HG02884 (cell line): ENCODE measurements at regions not wholly inside any gene's neighbourhood (a gene's known extent, or its start where the extent isn't known, plus 50 kb on each side); places are given as distances from the start of the nearest gene placed in this dataset.

Source experiments
- ATAC-seq: cut with Tn5 transposase; IDR thresholded peaks from one replicate; pipeline ENCODE4 v1.9.1; 2021; ENCODE audit warnings: mild to moderate bottlenecking, moderate library complexity; ENCODE audit not compliant: unreplicated experiment

DNA sequence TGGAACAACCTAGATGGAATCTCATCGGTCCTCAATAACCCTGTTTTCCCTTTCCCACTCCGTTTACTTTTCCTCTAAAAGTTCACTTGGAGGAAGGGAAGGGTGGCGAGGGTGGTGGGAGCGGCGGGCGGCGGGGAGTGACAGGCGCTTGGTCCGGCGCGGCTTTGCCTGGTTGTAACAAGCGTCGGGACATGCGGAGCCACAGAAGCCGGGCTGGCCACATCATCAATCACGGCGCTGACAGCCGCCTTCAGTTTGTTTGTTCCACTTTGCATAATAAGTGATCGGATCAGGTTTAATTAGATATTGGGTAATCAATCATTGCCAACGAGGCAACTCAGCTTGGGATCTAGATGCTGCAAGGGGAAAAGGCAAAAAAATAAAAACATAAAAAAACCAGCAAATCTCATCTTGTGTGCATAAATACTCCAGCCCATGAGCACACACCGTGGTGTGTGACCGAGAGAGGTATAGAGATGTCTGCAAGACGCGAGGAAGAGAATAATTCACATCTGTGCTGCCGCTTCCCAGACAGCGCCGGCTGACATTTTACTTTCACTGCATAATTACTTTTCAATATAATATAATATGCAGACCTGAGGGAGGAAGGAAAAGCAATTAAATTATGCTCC lies 396.2 kb upstream of the IRX4 start:
- no peak for ATAC-seq

DNA sequence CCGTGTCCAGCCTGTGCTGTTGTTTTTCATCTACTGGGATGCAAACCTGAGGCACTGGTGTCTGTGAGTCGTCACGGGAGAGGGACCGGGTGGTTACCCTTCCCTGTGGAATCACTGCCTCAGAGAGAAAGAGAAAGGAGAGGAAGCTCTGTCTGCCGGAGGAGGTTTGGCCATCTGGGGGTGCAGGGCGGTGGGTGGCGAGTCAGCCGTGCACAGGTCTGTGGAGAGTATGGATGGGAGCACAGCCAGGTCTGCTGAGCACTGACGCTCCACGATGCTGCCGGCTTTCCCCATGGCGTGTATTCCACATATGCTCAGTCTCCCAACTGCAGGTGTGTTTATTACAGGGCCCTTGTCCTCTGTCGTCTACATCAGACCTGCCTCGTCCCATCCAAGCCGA lies 395.2 kb upstream of the IRX4 start:
- no peak for ATAC-seq

DNA sequence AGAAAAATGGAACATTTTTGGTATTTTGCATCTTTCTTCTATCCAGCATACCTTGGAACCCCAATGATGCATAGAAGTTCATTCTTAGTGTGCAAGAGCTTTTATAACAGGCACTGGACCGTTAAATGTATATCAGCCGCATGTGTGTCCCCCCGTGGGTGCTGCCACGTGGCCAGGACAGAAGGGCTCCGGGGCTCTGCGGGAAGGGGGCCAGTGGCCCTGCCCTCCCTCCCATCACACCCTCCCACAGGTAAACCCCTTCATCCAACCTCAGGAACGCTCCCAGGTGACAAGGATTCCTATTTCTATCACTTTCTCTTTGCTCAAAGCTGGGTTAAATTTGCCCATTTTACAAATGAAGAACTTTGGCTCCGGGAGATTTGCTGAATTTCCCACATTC lies 393.4 kb upstream of the IRX4 start:
- no peak for ATAC-seq

DNA sequence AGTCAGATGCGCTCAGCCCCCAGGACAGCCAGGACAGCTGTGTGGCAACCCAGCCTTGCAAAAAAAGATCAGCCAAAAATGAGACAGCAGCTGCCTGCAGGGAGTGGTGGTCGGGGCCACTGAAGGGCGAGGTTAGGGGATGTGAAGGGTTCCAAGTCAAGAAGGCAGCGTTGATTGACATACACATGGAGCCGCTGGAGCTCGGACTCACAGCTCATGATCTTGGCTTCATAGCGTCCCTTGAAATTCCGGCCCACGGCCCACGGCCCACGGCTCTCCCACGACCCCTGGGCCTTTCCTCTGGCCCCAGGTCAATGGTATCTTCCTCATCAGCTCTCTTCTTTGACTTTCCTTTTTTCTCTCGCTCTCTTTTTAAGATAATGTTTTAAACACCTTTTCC lies 390.0 kb upstream of the IRX4 start:
- no peak for ATAC-seq

DNA sequence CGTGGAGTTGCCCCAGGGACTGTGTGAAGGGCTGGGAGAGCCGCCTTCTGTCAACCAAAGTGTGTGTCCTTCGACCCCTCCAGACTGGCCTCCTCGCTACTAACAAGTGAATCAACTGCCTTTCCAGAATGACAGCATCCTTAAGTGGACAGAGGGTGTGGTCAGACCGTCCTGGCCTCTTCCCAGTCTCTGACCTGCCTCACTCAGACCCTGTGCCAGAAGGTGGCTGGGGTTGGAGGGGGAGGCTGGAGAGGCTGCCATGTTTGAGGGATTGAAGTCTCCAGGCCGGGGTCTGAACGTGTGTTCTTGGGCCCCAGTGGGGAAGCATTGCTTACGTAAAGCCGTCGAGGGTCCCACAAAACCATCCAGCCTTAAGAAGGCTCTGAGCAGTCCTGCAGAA lies 389.3 kb upstream of the IRX4 start:
- no peak for ATAC-seq

DNA sequence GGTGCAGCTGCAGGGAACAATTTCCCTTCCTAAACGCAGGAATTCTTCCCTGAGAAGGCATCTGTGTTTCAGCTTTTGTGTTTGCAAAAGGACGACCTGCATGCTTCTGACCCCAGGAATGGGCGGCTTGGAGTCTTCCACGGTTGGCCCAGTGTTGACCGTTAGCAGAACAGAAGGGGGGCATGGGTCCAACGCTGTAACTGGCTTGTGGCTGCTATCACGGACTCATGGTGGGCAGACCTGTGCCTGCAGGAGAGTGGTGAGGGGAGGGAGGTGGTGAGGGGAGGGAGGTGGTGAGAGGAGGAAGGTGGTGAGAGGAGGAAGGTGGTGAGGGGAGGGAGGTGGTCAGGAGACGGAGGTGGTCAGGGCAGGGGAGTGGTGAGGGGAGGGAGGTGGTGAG lies 388.6 kb upstream of the IRX4 start:
- ATAC-seq, result no peak

DNA sequence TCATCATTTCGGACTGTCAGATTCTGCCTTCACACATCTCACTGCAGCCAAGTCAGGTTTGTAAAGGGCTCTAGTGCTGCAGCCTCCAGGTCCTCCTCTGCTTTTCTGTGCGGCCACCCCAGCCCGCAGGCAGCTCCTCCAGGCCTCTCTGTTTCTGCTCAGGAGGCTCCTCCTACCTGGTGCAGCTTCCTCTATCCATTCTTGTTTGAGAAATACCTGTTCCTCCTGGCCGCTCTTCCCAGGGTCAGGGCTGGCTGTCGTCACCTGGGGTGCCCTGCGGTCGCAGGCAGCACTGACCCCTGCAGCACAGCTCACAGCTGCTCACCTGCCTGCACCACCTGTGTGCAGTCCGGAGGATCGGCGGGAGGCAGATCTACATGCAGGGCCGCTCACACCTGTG lies 387.7 kb upstream of the IRX4 start:
- no peak for ATAC-seq

DNA sequence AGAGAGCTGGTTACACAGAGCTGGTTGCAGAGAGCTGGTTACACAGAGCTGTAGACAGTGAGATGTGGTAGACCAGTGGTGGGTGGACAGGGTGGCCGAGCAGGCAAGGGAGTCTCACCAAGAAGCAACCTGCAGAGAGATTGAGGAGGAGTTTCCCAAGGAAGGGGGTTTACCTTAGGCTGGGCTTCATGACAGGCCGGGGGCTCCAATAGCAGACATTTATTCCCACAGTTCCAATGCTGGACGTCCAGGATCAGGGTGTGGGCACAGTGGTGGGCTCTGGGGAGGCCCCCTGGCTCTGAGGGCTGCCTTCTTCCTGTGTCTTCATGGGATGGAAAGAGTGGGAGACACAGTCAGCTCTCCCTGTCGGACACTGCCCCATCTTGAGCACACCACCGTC lies 386.9 kb upstream of the IRX4 start:
- no peak for ATAC-seq

DNA sequence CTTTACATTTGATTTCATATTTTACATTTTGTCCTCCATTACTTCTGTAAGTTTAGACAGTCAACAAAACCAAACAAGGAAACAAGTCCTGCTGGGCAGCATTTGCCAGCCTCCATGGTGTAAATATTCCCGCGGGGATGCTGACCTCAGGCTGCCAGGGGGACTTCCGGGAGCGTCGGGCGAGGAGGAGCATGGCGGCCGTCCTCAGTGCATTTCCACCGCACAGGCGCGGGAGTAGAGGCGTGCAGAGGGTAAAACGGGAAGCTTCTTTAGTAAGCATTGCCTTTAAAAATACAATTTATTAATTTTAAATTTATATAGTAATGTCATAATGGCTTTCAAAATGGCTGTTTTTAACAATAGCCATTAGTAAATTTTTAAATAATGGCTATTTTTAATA lies 385.3 kb upstream of the IRX4 start:
- ATAC-seq, result no peak

DNA sequence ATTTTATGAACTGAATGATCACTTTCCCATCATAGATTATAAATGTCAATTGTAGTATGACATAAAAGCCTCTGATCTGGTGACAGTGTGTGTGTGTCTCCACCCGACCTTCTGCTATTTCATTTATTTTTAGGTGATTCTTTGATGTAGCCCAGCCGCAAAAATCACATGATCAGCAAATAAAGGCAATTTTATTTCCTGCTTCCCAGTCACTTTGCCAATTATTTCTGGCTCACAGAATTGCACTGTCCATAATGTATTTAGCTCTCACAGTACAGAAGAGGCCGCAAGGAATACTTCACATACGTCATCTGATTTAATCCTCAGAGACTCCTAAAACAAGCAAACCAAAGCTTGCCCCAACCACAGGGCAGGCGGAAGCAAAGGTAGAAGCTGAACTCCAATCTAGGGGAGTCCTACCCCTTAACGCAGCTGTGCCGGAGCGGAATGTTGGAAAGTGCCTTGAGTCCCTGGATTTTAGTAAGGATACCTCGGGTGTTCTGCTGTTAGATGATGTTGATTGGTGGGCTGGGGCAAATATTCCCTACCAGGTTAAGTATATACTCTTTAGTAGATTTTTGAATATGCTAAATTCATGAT lies 384.0 kb upstream of the IRX4 start:
- ATAC-seq, result no peak

DNA sequence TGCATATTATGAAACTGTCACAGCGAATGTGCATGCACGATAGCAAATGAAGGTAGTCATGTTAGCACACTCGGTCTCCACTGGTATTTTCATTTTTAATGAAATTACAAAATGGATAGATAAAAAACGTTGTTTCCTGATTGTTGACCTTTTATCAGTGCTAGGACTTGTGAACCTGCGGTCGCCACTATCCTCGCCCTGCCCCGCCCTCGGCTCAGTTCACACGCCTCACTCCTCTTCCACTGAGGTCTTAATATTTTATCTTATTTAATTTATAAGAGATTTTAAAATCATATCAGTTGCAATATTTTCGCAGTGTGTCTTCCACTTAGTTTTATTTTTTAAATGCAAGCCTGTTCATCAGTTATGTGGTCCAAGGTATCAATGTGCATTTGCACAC lies 382.6 kb upstream of the IRX4 start:
- no peak for ATAC-seq

DNA sequence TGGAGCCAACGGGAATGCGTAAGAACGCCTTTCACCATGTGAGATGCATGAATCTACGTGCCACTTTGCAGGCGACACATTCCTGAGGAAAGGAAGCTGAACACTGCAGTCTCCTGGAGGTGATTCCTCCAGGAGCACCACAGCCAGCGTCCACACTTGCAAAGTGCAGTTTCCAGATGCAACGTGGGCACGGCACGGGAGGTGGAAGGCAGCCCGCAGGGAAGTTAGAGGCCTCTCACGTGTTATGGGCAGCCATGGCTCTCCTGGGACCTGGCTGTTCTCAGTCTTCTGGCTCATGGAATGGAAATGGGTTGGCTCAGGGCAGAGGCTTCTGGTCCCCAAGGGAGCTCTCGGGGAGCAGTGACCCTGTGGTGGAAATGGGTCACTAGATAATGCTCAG lies 381.0 kb upstream of the IRX4 start:
- ATAC-seq, result no peak

DNA sequence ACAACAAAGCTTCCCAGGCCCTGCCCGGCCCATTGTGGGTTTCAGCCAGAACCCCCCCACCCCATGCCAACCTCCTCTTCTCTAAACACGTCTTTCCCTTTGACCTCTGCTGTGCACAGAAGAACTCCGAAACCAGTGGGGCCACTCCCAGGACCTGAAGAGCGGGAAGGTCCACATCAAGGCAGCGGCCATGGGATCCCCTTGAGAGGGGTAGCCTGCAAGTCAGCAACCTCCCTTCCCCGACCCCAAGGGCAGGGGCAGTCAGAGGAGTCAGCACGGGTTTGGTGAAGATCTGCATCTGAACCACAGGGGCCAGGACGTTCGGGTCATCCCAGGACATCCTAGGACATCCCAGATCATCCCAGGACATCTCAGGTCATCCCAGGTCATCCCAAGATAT lies 379.9 kb upstream of the IRX4 start:
- ATAC-seq, result no peak

DNA sequence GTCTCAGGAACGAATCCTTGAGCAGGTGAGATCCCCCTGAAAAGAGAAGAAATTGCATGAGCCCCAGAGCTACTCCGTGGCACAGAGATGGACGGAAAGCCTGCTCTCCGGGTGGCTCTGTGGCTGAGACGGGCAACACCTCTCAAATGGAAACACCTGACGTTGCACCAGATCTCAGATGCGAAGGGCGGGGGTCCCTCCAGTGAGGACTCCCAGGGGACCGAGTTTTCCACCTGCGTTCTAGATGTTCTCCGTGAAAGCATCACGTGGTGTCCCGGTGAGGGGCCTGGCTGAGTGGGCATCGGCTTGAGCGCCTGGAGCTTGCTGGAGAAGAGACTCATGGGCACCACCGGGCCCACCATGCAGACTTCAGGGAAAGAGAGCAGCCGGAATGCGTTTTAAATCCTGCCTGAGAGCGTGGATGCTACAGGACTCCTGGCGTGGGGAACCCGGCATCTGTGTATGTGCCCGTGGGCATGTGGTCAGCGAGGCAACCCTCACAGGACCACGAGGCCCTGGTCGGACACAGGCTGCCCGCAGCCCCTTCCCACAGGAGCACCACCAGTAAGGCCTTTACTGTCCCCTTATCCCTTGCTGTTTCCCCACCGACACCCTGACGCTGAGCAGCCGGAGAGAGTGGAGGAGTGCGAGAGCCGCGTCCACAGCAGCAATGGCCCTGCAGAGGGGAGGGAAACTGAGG lies 378.4 kb upstream of the IRX4 start:
- ATAC-seq, result no peak

DNA sequence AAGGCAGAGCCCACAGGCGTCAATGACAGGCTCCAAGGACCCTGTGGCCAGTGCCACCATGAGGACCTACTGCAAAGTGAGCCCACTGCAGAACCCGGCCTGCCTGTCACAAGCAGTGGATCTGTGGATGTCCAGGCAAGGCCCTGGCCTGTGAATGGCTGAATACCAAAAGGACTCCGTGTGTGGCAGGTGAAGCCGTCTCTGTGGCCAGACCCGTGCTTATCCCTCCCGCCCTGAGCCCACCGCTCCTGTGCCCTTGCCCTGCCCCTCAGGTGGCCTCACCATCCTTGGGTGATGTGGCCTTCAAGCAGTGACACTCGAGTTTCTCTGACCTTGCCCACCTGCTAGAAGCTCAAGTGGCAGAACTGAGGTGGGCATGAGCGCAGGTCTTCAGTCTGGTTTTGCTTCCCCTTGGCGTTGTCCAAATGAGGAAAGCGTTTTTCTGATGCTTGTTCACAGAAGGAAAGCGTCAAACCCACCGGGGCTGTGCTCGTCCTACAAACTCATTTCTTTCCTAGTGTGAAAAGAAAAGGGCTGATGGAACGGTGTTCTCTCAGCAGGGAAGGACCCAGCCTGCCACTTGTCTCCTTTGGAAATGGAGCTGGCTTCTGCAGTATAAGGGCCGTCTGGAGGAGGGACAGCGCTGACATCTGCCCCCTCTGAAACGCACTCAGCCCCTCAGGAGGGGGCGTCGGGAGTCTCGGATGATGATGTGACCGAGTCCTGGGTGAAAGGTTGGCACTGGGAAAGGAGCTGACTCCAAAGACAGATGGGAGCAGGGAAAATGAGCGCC lies 377.7 kb upstream of the IRX4 start:
- no peak for ATAC-seq

DNA sequence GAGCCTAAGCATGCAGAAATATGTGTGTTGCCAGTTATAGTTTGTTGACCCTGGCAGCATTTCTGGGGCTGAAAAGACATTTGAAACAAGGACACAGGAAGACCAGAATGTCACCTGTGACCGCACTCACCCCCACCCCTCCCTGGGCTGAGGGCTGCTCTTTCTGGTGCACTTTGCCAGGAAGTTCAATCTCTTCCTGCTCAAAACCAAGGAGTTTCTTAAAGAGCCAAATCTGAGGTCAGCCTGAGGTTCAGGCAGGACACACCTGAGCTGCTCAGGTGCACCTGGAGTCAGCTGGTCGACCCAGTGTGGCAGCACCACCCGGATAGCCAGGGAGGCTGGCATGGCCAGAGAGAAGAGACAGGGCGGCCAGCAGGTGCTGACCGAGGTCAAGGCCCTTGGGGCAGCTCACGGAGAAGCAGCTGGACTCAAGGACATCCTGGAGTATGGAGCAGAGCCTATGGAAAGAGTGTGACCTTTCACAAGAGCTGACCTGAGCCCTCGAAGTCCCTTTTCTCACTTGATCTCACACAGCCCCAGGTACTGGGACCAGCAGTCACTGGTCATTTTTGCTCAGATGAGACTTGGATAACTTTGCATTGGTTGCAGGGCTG lies 376.9 kb upstream of the IRX4 start:
- no peak for ATAC-seq

DNA sequence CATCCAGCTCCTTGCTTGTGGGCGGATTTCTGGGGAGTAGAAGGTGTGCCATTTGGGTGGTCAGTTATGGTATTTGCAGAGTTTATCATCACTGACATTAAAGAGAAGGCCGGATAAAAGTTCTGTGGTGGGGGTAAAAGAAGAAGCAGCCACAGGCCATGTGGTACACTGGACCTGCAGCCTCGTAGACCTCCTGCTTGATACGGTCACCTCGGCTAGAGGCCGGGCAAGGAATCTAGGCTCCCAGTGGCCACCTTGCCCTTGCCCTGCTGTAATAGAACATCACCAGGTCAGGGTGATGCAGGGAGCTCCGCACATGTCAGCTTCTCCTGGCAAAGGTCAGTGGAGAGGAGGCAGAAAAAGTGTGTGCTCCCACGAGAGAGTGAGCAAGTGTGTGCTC lies 376.1 kb upstream of the IRX4 start:
- ATAC-seq, result no peak

DNA sequence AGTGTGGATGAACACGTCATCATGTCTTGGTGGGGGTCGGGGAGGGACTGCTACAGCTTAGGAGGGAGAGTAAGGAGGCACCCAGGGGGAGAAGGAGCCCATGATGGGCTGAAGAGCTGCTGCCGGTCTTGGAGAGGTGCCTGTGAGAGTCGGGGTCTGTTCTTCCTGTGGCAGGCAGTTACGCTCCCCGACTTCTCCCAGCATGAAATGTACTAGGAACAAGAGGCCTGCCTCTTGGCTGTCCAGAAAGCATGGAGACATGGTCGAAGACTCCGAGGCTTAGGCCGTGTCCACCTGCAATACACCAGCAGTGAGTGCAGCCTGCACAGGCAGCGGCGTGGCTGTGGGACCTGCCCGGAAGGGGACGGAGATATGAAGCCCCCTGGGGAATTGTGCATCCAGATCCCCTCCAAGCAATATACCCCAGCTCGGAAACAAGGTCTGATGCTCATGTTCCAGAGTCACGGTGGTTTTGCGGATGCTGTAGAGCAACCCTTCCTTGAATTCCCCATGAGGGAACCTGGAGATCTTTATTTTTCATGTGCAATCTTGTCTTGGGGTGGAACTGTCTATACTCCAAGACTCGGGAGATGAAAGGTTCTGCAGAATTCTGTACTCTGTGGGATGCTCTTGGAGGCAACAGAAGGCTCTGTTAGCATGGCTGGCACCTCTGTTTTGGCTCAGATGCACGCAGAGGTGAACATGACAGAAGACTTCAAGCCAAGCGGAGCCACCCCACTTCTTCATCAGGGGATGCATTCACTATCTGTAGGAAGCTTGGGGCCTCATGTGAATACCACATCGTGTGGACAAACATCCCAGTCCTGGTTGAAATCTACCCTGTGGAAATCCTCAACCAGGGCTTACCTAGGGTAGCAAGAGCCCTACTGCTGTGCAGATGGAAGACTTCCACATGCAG lies 374.9 kb upstream of the IRX4 start:
- no peak for ATAC-seq

DNA sequence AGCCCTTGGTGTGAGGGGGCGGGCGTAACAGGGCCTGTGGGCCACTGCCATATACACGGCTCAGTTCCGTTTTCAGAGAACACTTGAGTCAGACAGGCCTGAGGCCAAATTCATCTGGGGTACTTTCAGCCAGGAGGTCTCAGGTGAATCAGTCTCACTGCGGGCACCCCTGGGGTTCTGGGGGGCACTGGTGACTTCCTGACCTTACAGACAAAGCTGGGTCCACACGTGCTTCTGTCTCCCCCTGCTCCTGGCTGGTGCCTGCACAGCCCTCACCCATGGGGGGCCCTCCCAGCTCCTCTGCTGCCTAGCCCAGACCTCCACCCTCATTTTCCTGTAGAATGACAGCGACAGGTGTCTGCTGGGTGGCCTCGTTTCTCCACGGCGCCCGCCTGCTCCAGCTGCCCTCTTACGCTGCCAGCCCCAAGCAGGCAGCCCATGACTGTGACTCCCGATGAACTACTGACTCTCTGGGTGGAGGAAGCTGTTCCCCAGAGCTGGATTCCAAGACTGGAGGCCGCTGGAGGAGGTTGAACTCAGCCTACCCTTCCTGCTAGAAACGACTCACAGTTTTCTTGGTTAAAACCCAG lies 374.1 kb upstream of the IRX4 start:
- no peak for ATAC-seq
